RWPE1 (cell line): ENCODE measurements at regions not wholly inside any gene's neighbourhood (a gene's known extent, or its start where the extent isn't known, plus 50 kb on each side); places are given as distances from the start of the nearest gene placed in this dataset.

Experiments
- CTCF ChIA-PET: fragments of 350-600 bp; sonication (Branson Sonifier 250); formaldehyde crosslinking; extraction: SDS; loops from one replicate; lab custom pipeline; 2021; lab: Yijun Ruan, JAX
- POLR2A ChIA-PET: fragments of 400-600 bp; formaldehyde crosslinking; extraction: SDS; loops from one replicate; lab custom pipeline; 2020; ENCODE audit warnings: antibody characterized with exemption; ENCODE audit not compliant: low non-redundant PET; lab: Yijun Ruan, JAX
- DNase-seq: peaks from one replicate; pipeline ENCODE4 v3.0.0; 2012; ENCODE audit warnings: low spot score
- H3K27ac ChIP-seq: fragments of 450-650 bp; 2 replicates; pipeline ENCODE4 v1.5.1; 2017
- CTCF ChIP-seq: fragments of 450-650 bp; conservative IDR thresholded peaks from 2 replicates; pipeline ENCODE4 v1.5.1; 2017; ENCODE audit warnings: low read depth, mild to moderate bottlenecking

- no peak for TF ChIP-seq CTCF
- no peak for DNase-seq
- ChIA-PET POLR2A (no interaction called here), CTCF (no interaction called here)
- no peak overlapping the region for H3K27ac ChIP-seq
Observed at GRCh38 chr5:117065161-117065560, 490.5 kb upstream of the SEMA6A start.

- no peak for TF ChIP-seq CTCF
- no peak for DNase-seq
- no peak overlapping the region for H3K27ac ChIP-seq
- CTCF ChIA-PET, result no interaction called here
- POLR2A ChIA-PET, result no interaction called here
Observed at GRCh38 chr5:117060099-117060498, 485.5 kb upstream of the SEMA6A start.

- no peak for TF ChIP-seq CTCF
- DNase-seq, result no peak
- POLR2A ChIA-PET, result no interaction called here
- H3K27ac ChIP-seq, result no peak overlapping the region
- CTCF ChIA-PET, result no interaction called here
Observed at GRCh38 chr5:117058740-117059139, 484.1 kb upstream of the SEMA6A start.

- no peak overlapping the region for H3K27ac ChIP-seq
- no peak for TF ChIP-seq CTCF
- POLR2A ChIA-PET, result no interaction called here
- CTCF ChIA-PET, result no interaction called here
- no peak for DNase-seq
Observed at GRCh38 chr5:117055517-117055916, 480.9 kb upstream of the SEMA6A start.

- CTCF ChIA-PET, result interaction anchor here (0.5 to 0.7 kb wide), 2 partner anchors 25 to 829 kb away, joined by 3 to 6 read pairs; no protein-coding TSS in a partner anchor
- POLR2A ChIA-PET, result no interaction called here
- H3K27ac ChIP-seq, result no peak overlapping the region
- no peak for DNase-seq
- TF ChIP-seq CTCF, result no peak
Observed at GRCh38 chr5:117054911-117055310, 480.3 kb upstream of the SEMA6A start.

- POLR2A ChIA-PET, result no interaction called here
- no peak for TF ChIP-seq CTCF
- CTCF ChIA-PET, result no interaction called here
- no peak overlapping the region for H3K27ac ChIP-seq
- no peak for DNase-seq
Observed at GRCh38 chr5:117054141-117054540, 479.5 kb upstream of the SEMA6A start.
